ENCODE measurements at regions not wholly inside any gene's neighbourhood (a gene's known extent, or its start where the extent isn't known, plus 50 kb on each side); places are given as distances from the start of the nearest gene placed in this dataset.
A peak's percentile ranks its signal among the peaks of the same experiment; 100 is the strongest.

- Histone ChIP-seq H3K27ac (no peak overlapping the region), H3K4me3 (no peak overlapping the region), H3K4me1 (replicated peaks in 1 of 2) (peaks cover 8 to 9% of the 10 kb centered on the region in 2 donors)
- WGBS, 10 experiments, result 40 to 100% (median 80%) methylated on average over 1 of the region's 3 CpGs; no CpG with 5 or more reads in 7 of the 10 experiments
- in situ Hi-C loops (cut with MboI; ENCODE audit: low pct_unique_long_range_greater_than_20kb in 2 of 9, low sequenced_read_pairs in 9 of 9, unreplicated experiment in 9 of 9), result no loop called here
- no peak for ATAC-seq (replicated peaks in 6 of 8)
Measured at GRCh38 chr14:94882401-94882800, 112.5 kb upstream of the GSC start.

DNA sequence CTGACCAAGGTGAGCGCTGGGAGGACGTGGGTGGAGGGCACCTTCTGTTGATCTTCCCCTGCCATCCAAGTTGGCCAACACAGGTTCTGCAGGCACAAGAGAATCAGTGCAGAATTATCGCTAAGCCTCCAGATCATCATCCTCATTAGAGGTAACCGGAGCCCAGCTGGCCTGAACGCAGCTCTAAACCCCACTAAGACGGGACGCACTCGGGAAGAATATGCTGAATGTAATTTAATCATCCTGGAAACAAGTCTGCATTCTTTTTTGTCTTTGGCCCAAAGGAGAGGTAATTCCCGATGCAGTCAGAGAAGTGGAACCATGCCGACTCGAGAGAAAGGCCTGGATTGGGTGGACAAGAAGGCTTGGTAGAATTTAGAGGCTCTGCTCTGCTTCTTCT is 111.0 kb upstream of the GSC start:
- no peak for ATAC-seq (replicated peaks in 6 of 8)

DNA sequence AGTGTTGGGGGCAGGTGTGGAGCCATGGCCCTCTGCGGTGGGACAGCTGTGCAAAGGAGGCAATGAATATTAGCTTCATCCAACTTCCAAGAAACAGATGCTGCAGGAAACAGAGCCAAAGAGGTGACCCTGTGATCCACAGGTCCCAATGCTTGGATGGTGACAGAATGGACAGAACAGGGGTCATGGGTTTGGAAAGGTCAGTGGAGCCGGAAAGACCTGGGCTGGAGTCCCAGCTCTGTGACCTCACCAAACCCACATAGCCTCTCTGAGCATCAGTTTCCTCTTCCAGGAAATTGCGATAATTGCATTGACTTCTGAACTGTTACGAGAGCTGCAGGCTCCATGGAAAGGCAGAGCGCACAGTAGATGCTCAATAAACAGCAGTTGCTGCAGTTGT is 110.2 kb upstream of the GSC start:
- ATAC-seq (replicated peaks in 6 of 8), result no peak
- no peak overlapping the region for H3K4me3 ChIP-seq
- no peak overlapping the region for H3K27ac ChIP-seq
- in situ Hi-C loops (cut with MboI; ENCODE audit: low pct_unique_long_range_greater_than_20kb in 2 of 9, low sequenced_read_pairs in 9 of 9, unreplicated experiment in 9 of 9), result no loop called here
- peaks cover 7 to 11% of the 10 kb centered on the region in 2 donors for H3K4me1 ChIP-seq (replicated peaks in 1 of 2)
- 17 to 100% (median 93%) methylated on average over 1 to 4 of the region's 5 CpGs; no CpG with 5 or more reads in 3 of the 10 experiments for WGBS, 10 experiments

More for the DNA sequence above, 111.0 kb upstream of the GSC start:
- in situ Hi-C loops (cut with MboI; ENCODE audit: low pct_unique_long_range_greater_than_20kb in 2 of 9, low sequenced_read_pairs in 9 of 9, unreplicated experiment in 9 of 9), result no loop called here
- 17 to 100% (median 78%) methylated on average over 1 to 8 of the region's 11 CpGs; no CpG with 5 or more reads in 3 of the 10 experiments for whole genome bisulfite sequencing, 10 experiments
- Histone ChIP-seq H3K4me3 (no peak overlapping the region), H3K27ac (no peak overlapping the region), H3K4me1 (replicated peaks in 1 of 2) (peaks cover 7 to 11% of the 10 kb centered on the region in 2 donors)

GRCh38 chr14:94879537-94879936 is 109.6 kb upstream of the GSC start:
- in situ Hi-C loops (cut with MboI; ENCODE audit: low pct_unique_long_range_greater_than_20kb in 2 of 9, low sequenced_read_pairs in 9 of 9, unreplicated experiment in 9 of 9), result no loop called here
- Histone ChIP-seq H3K27ac (no peak overlapping the region), H3K4me1 (replicated peaks in 1 of 2) (peaks cover 7 to 11% of the 10 kb centered on the region in 2 donors), H3K4me3 (no peak overlapping the region)
- whole genome bisulfite sequencing, 10 experiments, result 0 to 81% (median 50%) methylated on average over 1 to 5 of the region's 5 CpGs; no CpG with 5 or more reads in 2 of the 10 experiments
- peak in 5 of 8 experiments; percentile 27 to 81 (median 63) for ATAC-seq (replicated peaks in 6 of 8)

GRCh38 chr14:94876306-94876705 is 106.4 kb upstream of the GSC start:
- Histone ChIP-seq H3K4me3 (no peak overlapping the region), H3K27ac (no peak overlapping the region), H3K4me1 (replicated peaks in 1 of 2) (peaks cover 7 to 11% of the 10 kb centered on the region in 2 donors)
- WGBS, 10 experiments, result 20 to 100% (median 66%) methylated on average over 1 to 3 of the region's 4 CpGs; no CpG with 5 or more reads in 2 of the 10 experiments
- no peak for ATAC-seq (replicated peaks in 6 of 8)
- in situ Hi-C loops (cut with MboI; ENCODE audit: low pct_unique_long_range_greater_than_20kb in 2 of 9, low sequenced_read_pairs in 9 of 9, unreplicated experiment in 9 of 9), result no loop called here

DNA sequence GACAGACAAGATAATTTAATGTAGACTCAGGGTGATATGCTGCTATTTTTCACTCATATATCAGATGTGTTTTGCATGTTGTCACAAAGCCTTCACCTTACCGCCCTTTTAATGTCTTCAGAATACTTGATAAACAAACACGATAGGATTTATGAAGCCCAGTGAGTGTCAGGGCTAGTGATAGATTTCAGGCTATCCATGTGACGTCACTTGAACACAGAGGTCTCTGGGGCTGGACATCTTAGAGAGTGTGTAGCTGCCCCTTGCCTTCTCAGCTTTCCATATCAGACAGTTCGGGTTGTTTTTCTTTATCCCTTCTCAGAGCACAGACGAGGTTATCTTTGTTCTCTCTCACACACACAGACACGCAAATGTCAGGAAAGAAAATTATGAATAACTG is 105.3 kb upstream of the GSC start:
- 10 to 100% (median 85%) methylated on average over 1 to 6 of the region's 6 CpGs; no CpG with 5 or more reads in 1 of the 10 experiments for WGBS, 10 experiments
- no peak overlapping the region for H3K27ac ChIP-seq
- H3K4me1 ChIP-seq (replicated peaks in 1 of 2), result peaks cover 7 to 11% of the 10 kb centered on the region in 2 donors
- in situ Hi-C loops (cut with MboI; ENCODE audit: low pct_unique_long_range_greater_than_20kb in 2 of 9, low sequenced_read_pairs in 9 of 9, unreplicated experiment in 9 of 9), result no loop called here
- ATAC-seq (replicated peaks in 6 of 8), result no peak
- H3K4me3 ChIP-seq, result no peak overlapping the region

DNA sequence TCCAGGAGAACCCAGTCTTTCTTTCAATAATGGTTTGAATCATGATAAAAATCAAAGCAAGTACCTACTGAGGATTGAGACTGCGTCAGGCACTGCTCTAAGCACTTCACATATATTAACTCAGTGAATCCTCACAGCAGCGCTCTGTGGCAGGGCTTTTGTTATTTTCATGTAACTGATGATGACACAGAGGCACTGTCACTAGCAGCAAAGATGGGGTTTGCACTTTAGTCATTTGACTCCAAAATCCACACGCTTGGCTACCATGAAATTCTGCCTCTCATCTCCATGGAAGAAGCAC is 98.8 kb upstream of the GSC start:
- in situ Hi-C loops (cut with MboI; ENCODE audit: low pct_unique_long_range_greater_than_20kb in 2 of 9, low sequenced_read_pairs in 9 of 9, unreplicated experiment in 9 of 9), result no loop called here
- ATAC-seq (replicated peaks in 6 of 8), result peak in 5 of 8 experiments; percentile 63 to 72 (median 69)
- H3K27ac ChIP-seq, result peak overlapping the region in 1 of 2 donors; percentile 81
- 0 to 80% (median 34%) methylated on average over 1 to 2 of the region's 3 CpGs; no CpG with 5 or more reads in 4 of the 10 experiments for WGBS, 10 experiments
- H3K4me3 ChIP-seq, result no peak overlapping the region
- H3K4me1 ChIP-seq (replicated peaks in 1 of 2), result peaks cover 12 to 17% of the 10 kb centered on the region in 2 donors

GRCh38 chr14:94867946-94868771 is 98.2 kb upstream of the GSC start:
- peaks cover 12 to 17% of the 10 kb centered on the region in 2 donors for H3K4me1 ChIP-seq (replicated peaks in 1 of 2)
- peak in 6 of 8 experiments; percentile 82 to 90 (median 84) for ATAC-seq (replicated peaks in 6 of 8)
- peak overlapping the region in 1 of 2 donors; percentile 81 for H3K27ac ChIP-seq
- no peak overlapping the region for H3K4me3 ChIP-seq
- in situ Hi-C loops (cut with MboI; ENCODE audit: low pct_unique_long_range_greater_than_20kb in 2 of 9, low sequenced_read_pairs in 9 of 9, unreplicated experiment in 9 of 9), result no loop called here
- 0 to 65% (median 10%) methylated on average over 3 to 10 of the region's 20 CpGs; no CpG with 5 or more reads in 3 of the 10 experiments for WGBS, 10 experiments

- in situ Hi-C loops (cut with MboI; ENCODE audit: low pct_unique_long_range_greater_than_20kb in 2 of 9, low sequenced_read_pairs in 9 of 9, unreplicated experiment in 9 of 9), result no loop called here
- H3K4me3 ChIP-seq, result no peak overlapping the region
- H3K4me1 ChIP-seq (replicated peaks in 1 of 2), result peaks cover 12 to 17% of the 10 kb centered on the region in 2 donors
- 39 to 100% (median 83%) methylated on average over 1 to 4 of the region's 6 CpGs; no CpG with 5 or more reads in 5 of the 10 experiments for WGBS, 10 experiments
- ATAC-seq (replicated peaks in 6 of 8), result no peak
- H3K27ac ChIP-seq, result no peak overlapping the region
Measured at GRCh38 chr14:94867209-94867608, 97.3 kb upstream of the GSC start.

DNA sequence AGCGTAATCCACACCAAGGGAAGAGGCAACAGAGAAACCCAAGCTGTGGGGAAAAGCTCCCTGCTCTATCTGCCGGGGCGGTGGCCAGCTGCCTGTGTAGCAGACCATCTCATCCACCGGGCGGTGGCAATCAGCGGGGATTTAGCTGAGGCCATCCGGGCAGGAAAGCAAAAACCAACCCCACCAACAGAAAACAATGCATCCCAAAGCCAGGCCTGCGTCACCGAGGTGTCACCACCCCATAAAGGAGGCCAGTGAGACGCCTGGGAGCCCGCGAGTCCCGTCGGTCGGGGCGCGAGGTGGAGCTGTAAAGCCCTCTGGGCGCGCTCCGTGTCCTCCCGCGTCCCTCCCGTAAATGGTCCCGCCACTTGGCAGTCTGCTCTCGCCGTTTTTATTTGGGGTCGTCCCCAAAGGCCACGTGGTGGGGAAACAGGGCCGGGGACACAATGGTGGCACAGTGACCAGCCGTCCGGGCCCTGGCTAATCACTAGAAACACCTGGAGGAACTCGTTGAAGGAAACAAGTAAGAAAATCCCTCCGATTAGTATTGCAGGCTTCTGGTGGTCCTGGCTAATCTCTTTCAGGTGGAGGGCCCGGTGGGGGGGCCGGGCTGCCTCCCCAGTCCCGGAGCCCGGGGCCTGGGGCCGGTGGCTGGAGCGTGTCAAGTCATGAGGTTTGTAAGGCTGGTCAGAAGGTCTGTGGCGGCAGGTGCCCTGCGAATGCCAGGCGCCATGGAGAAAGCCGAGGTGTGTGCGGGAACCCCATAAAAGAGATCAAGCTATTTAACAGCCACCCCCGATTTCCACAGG is 94.7 kb upstream of the GSC start:
- 9 to 100% (median 66%) methylated on average over 1 to 28 of the region's 45 CpGs; no CpG with 5 or more reads in 2 of the 10 experiments for WGBS, 10 experiments
- ATAC-seq (replicated peaks in 6 of 8), result peak in 2 of 8 experiments; percentile 29 to 48
- Histone ChIP-seq H3K4me1 (replicated peaks in 1 of 2) (peaks cover 12 to 17% of the 10 kb centered on the region in 2 donors), H3K27ac (no peak overlapping the region), H3K4me3 (no peak overlapping the region)
- in situ Hi-C loops (cut with MboI; ENCODE audit: low pct_unique_long_range_greater_than_20kb in 2 of 9, low sequenced_read_pairs in 9 of 9, unreplicated experiment in 9 of 9), result no loop called here

DNA sequence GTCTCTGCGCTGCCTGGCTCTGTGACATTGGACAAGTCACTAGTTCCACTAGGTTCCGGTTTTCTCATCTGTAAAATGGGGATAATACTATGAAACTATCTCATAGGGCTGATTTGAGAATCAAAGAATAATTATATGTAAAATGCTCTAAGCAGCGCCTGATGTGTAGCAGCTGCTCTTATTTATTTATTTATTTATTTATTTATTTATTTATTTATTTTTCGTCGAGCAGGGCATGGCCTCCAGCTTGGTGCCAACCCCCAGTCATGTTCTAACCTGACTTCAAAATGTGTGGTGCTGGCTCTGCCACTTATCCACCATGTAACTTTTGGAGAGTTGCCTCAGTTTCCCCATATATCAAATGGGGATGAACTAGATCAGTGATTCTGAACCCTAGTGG is 93.5 kb upstream of the GSC start:
- Histone ChIP-seq H3K27ac (no peak overlapping the region), H3K4me1 (replicated peaks in 1 of 2) (peaks cover 6 to 7% of the 10 kb centered on the region in 2 donors), H3K4me3 (no peak overlapping the region)
- 67 to 100% (median 85%) methylated on average over 1 to 5 of the region's 5 CpGs for WGBS, 10 experiments
- in situ Hi-C loops (cut with MboI; ENCODE audit: low pct_unique_long_range_greater_than_20kb in 2 of 9, low sequenced_read_pairs in 9 of 9, unreplicated experiment in 9 of 9), result no loop called here
- no peak for ATAC-seq (replicated peaks in 6 of 8)

DNA sequence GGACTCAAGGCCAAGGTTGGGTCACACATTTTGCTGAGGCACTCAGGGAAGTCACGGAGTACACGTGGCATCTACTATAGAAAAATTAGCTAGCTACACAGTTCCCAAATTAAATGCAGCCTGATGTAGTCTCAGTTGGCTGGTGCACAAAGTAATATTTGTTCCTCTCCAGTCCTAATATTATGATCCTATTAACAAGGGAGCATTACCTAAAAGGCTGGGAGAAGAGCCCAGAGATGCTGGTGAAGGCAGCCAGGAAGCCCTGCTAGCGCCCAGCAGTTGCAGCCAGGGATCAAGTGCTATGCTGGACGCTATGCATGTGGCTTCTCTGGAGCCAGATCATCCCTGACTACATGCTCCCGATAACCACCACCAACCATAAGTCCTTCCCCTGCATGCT is 88.0 kb upstream of the GSC start:
- no peak for ATAC-seq (replicated peaks in 6 of 8)
- H3K4me3 ChIP-seq, result no peak overlapping the region
- no peaks in the 10 kb centered on the region for H3K4me1 ChIP-seq (replicated peaks in 1 of 2)
- WGBS, 10 experiments, result 0 to 80% (median 49%) methylated on average over 1 to 5 of the region's 5 CpGs; no CpG with 5 or more reads in 4 of the 10 experiments
- no peak overlapping the region for H3K27ac ChIP-seq
- in situ Hi-C loops (cut with MboI; ENCODE audit: low pct_unique_long_range_greater_than_20kb in 2 of 9, low sequenced_read_pairs in 9 of 9, unreplicated experiment in 9 of 9), result no loop called here

DNA sequence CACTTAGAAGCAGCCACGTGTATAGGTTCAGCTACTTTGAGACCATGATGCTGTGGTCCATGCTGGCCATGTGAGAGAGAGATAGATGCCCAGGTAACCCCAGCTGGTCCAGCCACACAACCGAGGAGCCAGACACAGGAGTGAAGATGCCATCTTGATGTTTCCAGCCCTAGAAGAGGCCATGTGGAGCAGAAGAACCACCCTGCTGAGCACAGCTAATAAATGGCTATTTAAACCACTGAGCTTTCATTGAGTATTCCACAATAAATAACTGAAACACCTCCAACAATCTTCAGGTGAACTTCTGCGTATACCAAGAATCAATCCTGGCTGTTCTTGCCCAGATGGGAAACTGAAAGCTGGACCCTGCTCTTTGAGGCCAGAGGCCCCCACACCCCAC is 84.0 kb upstream of the GSC start:
- 20 to 100% (median 69%) methylated on average over 1 to 3 of the region's 3 CpGs; no CpG with 5 or more reads in 3 of the 10 experiments for WGBS, 10 experiments
- ATAC-seq (replicated peaks in 6 of 8), result no peak
- no peak overlapping the region for H3K4me3 ChIP-seq
- in situ Hi-C loops (cut with MboI; ENCODE audit: low pct_unique_long_range_greater_than_20kb in 2 of 9, low sequenced_read_pairs in 9 of 9, unreplicated experiment in 9 of 9), result no loop called here
- no peaks in the 10 kb centered on the region for H3K4me1 ChIP-seq (replicated peaks in 1 of 2)
- no peak overlapping the region for H3K27ac ChIP-seq
